HEK293T (cell line): ENCODE measurements at regions not wholly inside any gene's neighbourhood (a gene's known extent, or its start where the extent isn't known, plus 50 kb on each side); places are given as distances from the start of the nearest gene placed in this dataset.

Experiments used
- CTCF ChIA-PET: fragments of 350-600 bp; formaldehyde crosslinking; extraction: SDS; loops from one replicate; lab custom pipeline; 2021; ENCODE audit warnings: antibody characterized with exemption, inconsistent platforms; lab: Yijun Ruan, JAX
- POLR2A ChIA-PET: fragments of 350-600 bp; formaldehyde crosslinking; extraction: SDS; loops from one replicate; lab custom pipeline; 2020; ENCODE audit warnings: antibody characterized with exemption, inconsistent platforms; lab: Yijun Ruan, JAX
- DNase-seq: peaks from one replicate; pipeline ENCODE4 v3.0.0; 2012; ENCODE audit warnings: mixed read lengths; ENCODE audit errors: extremely low spot score
- ARNT ChIP-seq: fragments of 450-650 bp; IDR thresholded peaks from 2 replicates; pipeline ENCODE4 v1.6.1; 2017; ENCODE audit warnings: mild to moderate bottlenecking
- BHLHE40 ChIP-seq: fragments of 450-650 bp; IDR thresholded peaks from 2 replicates; pipeline ENCODE4 v1.6.1; 2016; ENCODE audit warnings: mild to moderate bottlenecking, moderate library complexity, borderline replicate concordance
- CTBP1 ChIP-seq: fragments of 450-650 bp; IDR thresholded peaks from 2 replicates; pipeline ENCODE4 v1.6.1; 2016; ENCODE audit warnings: borderline replicate concordance
- ELF4 ChIP-seq: fragments of 450-650 bp; IDR thresholded peaks from 2 replicates; pipeline ENCODE4 v1.6.1; 2017; ENCODE audit warnings: antibody characterized with exemption
- FOXA1 ChIP-seq: fragments of 450-650 bp; IDR thresholded peaks from 2 replicates; pipeline ENCODE4 v1.6.1; 2016; ENCODE audit warnings: mild to moderate bottlenecking
- FOXK2 ChIP-seq: fragments of 450-650 bp; IDR thresholded peaks from 2 replicates; pipeline ENCODE4 v1.6.1; 2016; ENCODE audit warnings: mild to moderate bottlenecking
- FOXM1 ChIP-seq: fragments of 450-650 bp; IDR thresholded peaks from 2 replicates; pipeline ENCODE4 v1.6.1; 2017; ENCODE audit warnings: mild to moderate bottlenecking, borderline replicate concordance
- HDGF ChIP-seq: fragments of 450-650 bp; IDR thresholded peaks from 2 replicates; pipeline ENCODE4 v1.6.1; 2017; ENCODE audit warnings: antibody characterized with exemption, borderline replicate concordance
- L3MBTL2 ChIP-seq: fragments of 450-650 bp; conservative IDR thresholded peaks from 2 replicates; pipeline ENCODE4 v1.6.1; 2016; ENCODE audit warnings: mild to moderate bottlenecking
- LEF1 ChIP-seq: fragments of 450-650 bp; IDR thresholded peaks from 2 replicates; pipeline ENCODE4 v1.6.1; 2017; ENCODE audit warnings: mild to moderate bottlenecking, borderline replicate concordance
- NFRKB ChIP-seq: fragments of 450-650 bp; IDR thresholded peaks from 2 replicates; pipeline ENCODE4 v1.6.1; 2016; ENCODE audit warnings: mild to moderate bottlenecking, moderate library complexity
- SP1 ChIP-seq: fragments of 450-650 bp; IDR thresholded peaks from 2 replicates; pipeline ENCODE4 v1.6.1; 2017
- SUZ12 ChIP-seq: fragments of 450-650 bp; IDR thresholded peaks from 2 replicates; pipeline ENCODE4 v1.6.1; 2016; ENCODE audit warnings: mild to moderate bottlenecking
- TARDBP ChIP-seq: fragments of 450-650 bp; IDR thresholded peaks from 2 replicates; pipeline ENCODE4 v1.6.1; 2016
- ZNF384 ChIP-seq: fragments of 450-650 bp; IDR thresholded peaks from 2 replicates; pipeline ENCODE4 v1.6.1; 2016
- TF ChIP-seq, protein P1 (sequence below): fragments of 450-650 bp; IDR thresholded peaks from 2 replicates; pipeline ENCODE4 v1.6.1; 2016

DNA sequence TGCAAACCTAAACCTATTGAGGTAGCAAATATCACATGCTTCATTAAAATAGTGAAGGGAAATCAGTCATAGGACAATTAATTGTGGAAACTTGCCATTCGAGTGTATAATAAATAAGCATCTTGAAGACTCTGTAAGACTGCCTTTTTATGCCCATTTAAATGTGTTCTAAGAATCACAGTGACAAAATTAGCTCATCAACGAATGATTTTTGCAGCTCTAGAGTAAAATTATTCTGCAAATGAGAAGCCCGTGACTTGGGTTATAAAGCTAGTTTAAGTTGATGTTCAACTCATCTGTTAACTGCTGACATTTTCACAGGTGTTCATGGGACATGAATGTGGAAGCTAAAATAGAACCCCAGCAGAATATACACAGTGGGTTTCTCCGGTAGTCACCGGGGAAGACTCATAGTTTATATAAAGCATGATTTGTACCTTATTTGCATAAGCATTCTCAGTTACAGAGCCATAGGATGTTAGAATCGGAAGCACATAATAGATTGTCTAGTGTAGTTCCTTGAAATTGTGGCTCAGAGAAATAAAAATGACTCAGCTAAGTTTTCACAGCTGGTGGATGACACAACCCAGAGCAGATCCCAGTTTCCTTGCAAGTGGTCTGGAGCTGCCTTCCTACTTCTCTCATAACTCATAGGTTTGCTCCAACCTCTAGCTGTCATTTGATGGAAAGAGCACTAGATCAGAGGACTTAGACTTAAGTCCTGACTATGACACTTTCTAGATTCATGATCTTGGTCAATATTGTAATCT, 107.3 kb downstream of the UCHL5 start:
- DNase-seq = no peak
- ChIA-PET CTCF (no interaction called here), POLR2A (no interaction called here)
- no peak for TF ChIP-seq LEF1
- no peak for TF ChIP-seq FOXK2
- TF ChIP-seq SUZ12 = no peak
- TF ChIP-seq SP1 = no peak
- no peak for TF ChIP-seq L3MBTL2
- TF ChIP-seq ZNF384 = no peak
- no peak for TF ChIP-seq ELF4
- no peak for TF ChIP-seq BHLHE40
- TF ChIP-seq FOXA1 = no peak
- TF ChIP-seq CTBP1 = no peak
- TF ChIP-seq TARDBP = no peak
- TF ChIP-seq ARNT = no peak
- TF ChIP-seq, protein P1, sequence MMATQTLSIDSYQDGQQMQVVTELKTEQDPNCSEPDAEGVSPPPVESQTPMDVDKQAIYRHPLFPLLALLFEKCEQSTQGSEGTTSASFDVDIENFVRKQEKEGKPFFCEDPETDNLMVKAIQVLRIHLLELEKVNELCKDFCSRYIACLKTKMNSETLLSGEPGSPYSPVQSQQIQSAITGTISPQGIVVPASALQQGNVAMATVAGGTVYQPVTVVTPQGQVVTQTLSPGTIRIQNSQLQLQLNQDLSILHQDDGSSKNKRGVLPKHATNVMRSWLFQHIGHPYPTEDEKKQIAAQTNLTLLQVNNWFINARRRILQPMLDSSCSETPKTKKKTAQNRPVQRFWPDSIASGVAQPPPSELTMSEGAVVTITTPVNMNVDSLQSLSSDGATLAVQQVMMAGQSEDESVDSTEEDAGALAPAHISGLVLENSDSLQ = no peak
- TF ChIP-seq HDGF = no peak
- TF ChIP-seq NFRKB = no peak
- no peak for TF ChIP-seq FOXM1

DNA sequence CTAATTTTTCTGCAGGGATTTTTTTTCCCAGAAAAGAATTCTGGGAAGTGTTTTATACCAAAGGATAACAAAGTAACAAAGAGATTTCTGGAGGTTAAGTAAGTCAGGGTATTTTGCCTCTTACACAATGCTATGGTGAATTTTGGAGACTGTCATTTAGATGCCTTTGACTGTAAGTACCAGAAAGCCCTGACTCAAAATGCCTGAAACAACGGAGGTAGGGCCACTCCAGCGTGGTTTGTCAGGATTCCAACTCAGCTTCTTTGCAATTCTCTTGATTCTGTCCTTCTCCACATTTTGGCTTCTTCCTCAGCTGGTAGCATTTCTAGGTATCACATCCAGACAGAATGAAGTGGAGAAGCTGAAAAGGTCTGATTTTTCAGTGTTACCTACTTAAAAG, 106.5 kb downstream of the UCHL5 start:
- no peak for DNase-seq
- no peak for TF ChIP-seq NFRKB
- TF ChIP-seq SUZ12 = no peak
- no peak for TF ChIP-seq ELF4
- TF ChIP-seq LEF1 = no peak
- CTCF ChIA-PET = no interaction called here
- POLR2A ChIA-PET = no interaction called here

- TF ChIP-seq SP1 (no peak), ZNF384 (no peak), HDGF (no peak), FOXM1 (no peak), ARNT (no peak), L3MBTL2 (no peak), BHLHE40 (no peak), NFRKB (no peak), TARDBP (no peak), ELF4 (no peak), CTBP1 (no peak), SUZ12 (no peak)
- TF ChIP-seq, protein P1 = no peak
- ChIA-PET CTCF (interaction anchor here (0.6 kb wide), 1 partner anchor 209 kb away, joined by 3 read pairs; no protein-coding TSS in a partner anchor), POLR2A (no interaction called here)
- DNase-seq = no peak
Measured at GRCh38 chr1:192954705-192955265, 104.4 kb downstream of the UCHL5 start.

GRCh38 chr1:192958350-192958749, 100.8 kb downstream of the UCHL5 start:
- ChIA-PET POLR2A (no interaction called here), CTCF (no interaction called here)
- TF ChIP-seq BHLHE40 (no peak), TARDBP (no peak), HDGF (no peak)
- TF ChIP-seq, protein P1 = no peak
- no peak for DNase-seq

DNA sequence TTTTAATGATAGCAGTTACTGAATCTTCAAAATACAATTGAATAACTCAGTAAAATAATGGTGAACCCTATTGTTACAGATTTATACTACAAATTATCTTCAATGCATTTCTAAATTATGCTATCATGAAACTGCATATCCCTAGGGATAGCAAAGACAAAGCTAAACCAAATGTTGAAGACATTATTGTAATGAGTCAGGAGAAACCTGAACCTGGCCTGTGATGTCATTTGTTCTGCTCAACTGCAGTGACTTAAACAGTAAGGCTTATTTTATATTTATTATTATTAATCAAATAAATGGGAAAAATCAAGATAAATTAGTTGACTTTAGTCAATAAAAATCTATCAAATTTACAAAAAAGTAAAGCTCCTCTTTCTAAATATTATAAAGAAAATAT, 100.3 kb downstream of the UCHL5 start:
- DNase-seq = no peak
- POLR2A ChIA-PET = no interaction called here
- CTCF ChIA-PET = no interaction called here

More for the DNA sequence above, 100.3 kb downstream of the UCHL5 start:
- TF ChIP-seq NFRKB (no peak), SP1 (no peak), BHLHE40 (no peak), HDGF (no peak), L3MBTL2 (no peak), SUZ12 (no peak), FOXM1 (no peak), CTBP1 (no peak), FOXA1 (no peak), LEF1 (no peak), TARDBP (no peak)
- TF ChIP-seq, protein P1 = no peak
